ENCODE measurements at regions not wholly inside any gene's neighbourhood (a gene's known extent, or its start where the extent isn't known, plus 50 kb on each side); places are given as distances from the start of the nearest gene placed in this dataset.
"Not testable (repeated sequence)": the region's sequence is repeated elsewhere in the genome, so short reads cannot be mapped to it uniquely, and the experiment has no call there.

GRCh38 chr6:85752602-85753001, 109.9 kb upstream of the SYNCRIP start:
- Mint-ChIP-seq H3K27me3 (peaks cover 15% of the 10 kb centered on the region), H3K4me3 (no peak overlapping the region), H3K27ac (no peak overlapping the region), H3K9me3 (no peaks in the 10 kb centered on the region), H3K4me1 (no peaks in the 10 kb centered on the region), H3K36me3 (ENCODE audit: low read depth) (no peaks in the 10 kb centered on the region)
- CTCF ChIA-PET, result no interaction called here
- no peak for DNase-seq
- POLR2A ChIA-PET, result no interaction called here

- Mint-ChIP-seq H3K27me3 (peaks cover 15% of the 10 kb centered on the region), H3K9me3 (no peaks in the 10 kb centered on the region), H3K4me3 (no peak overlapping the region), H3K27ac (no peak overlapping the region), H3K36me3 (ENCODE audit: low read depth) (no peaks in the 10 kb centered on the region), H3K4me1 (no peaks in the 10 kb centered on the region)
- ChIA-PET POLR2A (no interaction called here), CTCF (interaction anchor here (0.6 kb wide), 1 partner anchor 19 kb away, joined by 3 read pairs; no protein-coding TSS in a partner anchor)
- DNase-seq, result no peak
Measured at GRCh38 chr6:85751374-85752055, 108.8 kb upstream of the SYNCRIP start.

- DNase-seq; CTCF ChIA-PET; H3K36me3 Mint-ChIP-seq (ENCODE audit: low read depth); H3K27ac Mint-ChIP-seq; H3K4me1 Mint-ChIP-seq; H3K9me3 Mint-ChIP-seq; H3K4me3 Mint-ChIP-seq: not testable (repeated sequence)
- peaks cover 13% of the 10 kb centered on the region for H3K27me3 Mint-ChIP-seq
- POLR2A ChIA-PET, result interaction anchor here (0.6 kb wide), 1 partner anchor 12 kb away, joined by 8 read pairs; no protein-coding TSS in a partner anchor
Measured at GRCh38 chr6:85750146-85750545, 107.5 kb upstream of the SYNCRIP start.

GRCh38 chr6:85749236-85749635, 106.5 kb upstream of the SYNCRIP start:
- POLR2A ChIA-PET, result no interaction called here
- Mint-ChIP-seq H3K27ac (no peak overlapping the region), H3K4me3 (no peak overlapping the region), H3K27me3 (peaks cover 11% of the 10 kb centered on the region), H3K9me3 (peaks cover under 1% of the 10 kb centered on the region), H3K36me3 (ENCODE audit: low read depth) (no peaks in the 10 kb centered on the region), H3K4me1 (no peaks in the 10 kb centered on the region)
- no peak for DNase-seq
- CTCF ChIA-PET, result no interaction called here

GRCh38 chr6:85747666-85748065, 105.0 kb upstream of the SYNCRIP start:
- no peak overlapping the region for H3K27ac Mint-ChIP-seq
- no peaks in the 10 kb centered on the region for H3K4me1 Mint-ChIP-seq
- no peak overlapping the region for H3K4me3 Mint-ChIP-seq
- ChIA-PET CTCF (no interaction called here), POLR2A (no interaction called here)
- H3K36me3 Mint-ChIP-seq (ENCODE audit: low read depth), result no peaks in the 10 kb centered on the region
- no peak for DNase-seq
- H3K27me3 Mint-ChIP-seq, result peaks cover 5% of the 10 kb centered on the region
- peaks cover 2% of the 10 kb centered on the region for H3K9me3 Mint-ChIP-seq

- H3K27me3 Mint-ChIP-seq, result peaks cover 5% of the 10 kb centered on the region
- no peak for DNase-seq
- no peaks in the 10 kb centered on the region for H3K36me3 Mint-ChIP-seq (ENCODE audit: low read depth)
- H3K27ac Mint-ChIP-seq, result no peak overlapping the region
- POLR2A ChIA-PET, result no interaction called here
- CTCF ChIA-PET, result no interaction called here
- peaks cover 2% of the 10 kb centered on the region for H3K9me3 Mint-ChIP-seq
- no peaks in the 10 kb centered on the region for H3K4me1 Mint-ChIP-seq
- H3K4me3 Mint-ChIP-seq, result no peak overlapping the region
Measured at GRCh38 chr6:85747093-85747492, 104.4 kb upstream of the SYNCRIP start.

GRCh38 chr6:85744433-85744970, 101.8 kb upstream of the SYNCRIP start:
- peaks cover 3% of the 10 kb centered on the region for H3K27me3 Mint-ChIP-seq
- H3K36me3 Mint-ChIP-seq (ENCODE audit: low read depth), result no peaks in the 10 kb centered on the region
- no peak overlapping the region for H3K27ac Mint-ChIP-seq
- H3K9me3 Mint-ChIP-seq, result peaks cover 4% of the 10 kb centered on the region
- ChIA-PET POLR2A (no interaction called here), CTCF (no interaction called here)
- no peaks in the 10 kb centered on the region for H3K4me1 Mint-ChIP-seq
- no peak overlapping the region for H3K4me3 Mint-ChIP-seq
- no peak for DNase-seq

- Mint-ChIP-seq H3K27ac (no peak overlapping the region), H3K9me3 (peaks cover 4% of the 10 kb centered on the region), H3K4me3 (no peak overlapping the region), H3K4me1 (no peaks in the 10 kb centered on the region), H3K36me3 (ENCODE audit: low read depth) (no peaks in the 10 kb centered on the region), H3K27me3 (no peaks in the 10 kb centered on the region)
- ChIA-PET POLR2A (no interaction called here), CTCF (no interaction called here)
- no peak for DNase-seq
Measured at GRCh38 chr6:85726206-85726605, 83.5 kb upstream of the SYNCRIP start.

GRCh38 chr6:85715797-85716196, 73.1 kb upstream of the SYNCRIP start:
- H3K27me3 Mint-ChIP-seq, result peaks cover 3% of the 10 kb centered on the region
- H3K9me3 Mint-ChIP-seq, result peaks cover 4% of the 10 kb centered on the region
- POLR2A ChIA-PET, result no interaction called here
- H3K27ac Mint-ChIP-seq, result no peak overlapping the region
- H3K36me3 Mint-ChIP-seq (ENCODE audit: low read depth), result no peaks in the 10 kb centered on the region
- CTCF ChIA-PET, result interaction anchor here (1.2 to 1.3 kb wide), 2 partner anchors 10 to 16 kb away, joined by 3 to 4 read pairs; no protein-coding TSS in a partner anchor
- DNase-seq, result no peak
- no peak overlapping the region for H3K4me3 Mint-ChIP-seq
- peaks cover 2% of the 10 kb centered on the region for H3K4me1 Mint-ChIP-seq

GRCh38 chr6:85714893-85715530, 72.3 kb upstream of the SYNCRIP start:
- Mint-ChIP-seq H3K27ac (no peak overlapping the region), H3K4me1 (no peaks in the 10 kb centered on the region), H3K36me3 (ENCODE audit: low read depth) (no peaks in the 10 kb centered on the region), H3K27me3 (peaks cover 3% of the 10 kb centered on the region), H3K9me3 (peaks cover 4% of the 10 kb centered on the region), H3K4me3 (no peak overlapping the region)
- CTCF ChIA-PET, result interaction anchor here (1.2 to 1.3 kb wide), 2 partner anchors 9 to 15 kb away, joined by 3 to 4 read pairs; no protein-coding TSS in a partner anchor
- no peak for DNase-seq
- POLR2A ChIA-PET, result no interaction called here

- Mint-ChIP-seq H3K36me3 (ENCODE audit: low read depth) (no peaks in the 10 kb centered on the region), H3K27ac (no peak overlapping the region), H3K9me3 (peaks cover 9% of the 10 kb centered on the region), H3K27me3 (peaks cover 3% of the 10 kb centered on the region), H3K4me1 (no peaks in the 10 kb centered on the region), H3K4me3 (no peak overlapping the region)
- no peak for DNase-seq
- ChIA-PET CTCF (no interaction called here), POLR2A (no interaction called here)
Measured at GRCh38 chr6:85712346-85712745, 69.7 kb upstream of the SYNCRIP start.

- H3K27ac Mint-ChIP-seq; H3K4me3 Mint-ChIP-seq; H3K9me3 Mint-ChIP-seq; H3K4me1 Mint-ChIP-seq; CTCF ChIA-PET; DNase-seq; POLR2A ChIA-PET; H3K27me3 Mint-ChIP-seq; H3K36me3 Mint-ChIP-seq (ENCODE audit: low read depth): not testable (repeated sequence)
Measured at GRCh38 chr6:85707515-85708145, 64.9 kb upstream of the SYNCRIP start.

- POLR2A ChIA-PET, result no interaction called here
- Mint-ChIP-seq H3K9me3 (peaks cover 5% of the 10 kb centered on the region), H3K36me3 (ENCODE audit: low read depth) (no peaks in the 10 kb centered on the region), H3K4me1 (no peaks in the 10 kb centered on the region), H3K27me3 (peaks cover 3% of the 10 kb centered on the region), H3K4me3 (no peak overlapping the region), H3K27ac (no peak overlapping the region)
- CTCF ChIA-PET, result no interaction called here
- DNase-seq, result no peak
Measured at GRCh38 chr6:85706272-85706671, 63.6 kb upstream of the SYNCRIP start.

Data from activated CD4-positive, alpha-beta T cell treated with anti-CD3 and anti-CD28 coated beads, Interleukin-2, amount 10 ng/mL, durations not matched to agents 7 days and 5 days (primary cell).